H1 (cell line): ENCODE measurements at regions not wholly inside any gene's neighbourhood (a gene's known extent, or its start where the extent isn't known, plus 50 kb on each side); places are given as distances from the start of the nearest gene placed in this dataset.

Source experiments
- CTCF ChIA-PET: fragments of 300-600 bp; sonication (Branson Sonifier 250); formaldehyde crosslinking; loops from one replicate; lab custom pipeline; 2021; ENCODE audit not compliant: partially characterized antibody; lab: Charles Lee
- POLR2A ChIA-PET: fragments of 300-600 bp; sonication (Branson Sonifier 250); formaldehyde crosslinking; loops from one replicate; lab custom pipeline; 2021; ENCODE audit warnings: inconsistent platforms; ENCODE audit not compliant: partially characterized antibody; lab: Charles Lee
- DNase-seq, 2 experiments: peaks; one replicate each; pipeline versions ENCODE4 v3.0.0 to v3.0.0-alpha.2; 2010 to 2022; ENCODE audit warnings: low spot score in 2 of 2, low read depth in 1 of 2, mixed read lengths in 1 of 2
- FAIRE-seq: peaks from 2 replicates; lab custom pipeline; 2011; peaks lifted over from hg19 to GRCh38; lab: Jason Lieb, UNC
- H2AFZ ChIP-seq: 2 replicates; pipeline ENCODE4 v1.8.1; 2012; ENCODE audit warnings: low read length, inconsistent platforms
- H2AK5ac ChIP-seq: 2 replicates; pipeline ENCODE4 v1.6.1; 2013; ENCODE audit warnings: low read depth, low read length
- H2BK120ac ChIP-seq: replicated peaks from 2 replicates; pipeline ENCODE3; 2013; ENCODE audit warnings: low read depth, low read length, inconsistent platforms
- H2BK12ac ChIP-seq: 2 replicates; pipeline ENCODE4 v1.6.1; 2013; ENCODE audit warnings: low read depth, low read length
- H2BK15ac ChIP-seq: 2 replicates; pipeline ENCODE4 v1.6.1; 2013; ENCODE audit warnings: low read length
- H2BK20ac ChIP-seq: 2 replicates; pipeline ENCODE4 v1.6.1; 2013; ENCODE audit warnings: low read length
- H2BK5ac ChIP-seq: 2 replicates; pipeline ENCODE4 v1.6.1; 2013; ENCODE audit warnings: low read depth, low read length
- H3K14ac ChIP-seq: 2 replicates; pipeline ENCODE4 v1.6.1; 2013; ENCODE audit warnings: inconsistent platforms; ENCODE audit not compliant: insufficient read length
- H3K18ac ChIP-seq: 2 replicates; pipeline ENCODE4 v1.6.1; 2013; ENCODE audit warnings: low read length; ENCODE audit errors: extremely low read depth
- H3K23ac ChIP-seq: 2 replicates; pipeline ENCODE4 v1.6.1; 2013; ENCODE audit warnings: inconsistent platforms; ENCODE audit not compliant: insufficient read length
- H3K23me2 ChIP-seq: 2 replicates; pipeline ENCODE4 v1.6.1; 2013; ENCODE audit warnings: low read depth, low read length
- H3K27ac ChIP-seq: 2 replicates; pipeline ENCODE4 v1.6.1; 2011; ENCODE audit warnings: low read depth, low read length, inconsistent platforms
- H3K27me3 ChIP-seq, 4 experiments: replicated peaks in 1 of 4; 1 replicate in 1 of 4; 2 replicates in 3 of 4; pipeline versions ENCODE4 v1.6.1 to v1.8.1; 2011 to 2013; ENCODE audit warnings: low read length in 3 of 4, mild to moderate bottlenecking in 3 of 4, inconsistent platforms in 2 of 4, mixed read lengths in 2 of 4, moderate library complexity in 1 of 4; ENCODE audit not compliant: control insufficient read depth in 3 of 4, insufficient read depth in 3 of 4; ENCODE audit errors: extremely low read depth in 1 of 4
- H3K36me3 ChIP-seq, 4 experiments: 2 replicates each; pipeline versions ENCODE4 v1.6.1 to v1.8.1; 2011 to 2013; ENCODE audit warnings: mild to moderate bottlenecking in 4 of 4, low read length in 3 of 4, moderate library complexity in 2 of 4, control low read depth in 1 of 4, inconsistent platforms in 1 of 4; ENCODE audit not compliant: insufficient read depth in 4 of 4, control insufficient read depth in 2 of 4
- H3K4ac ChIP-seq: replicated peaks from 2 replicates; pipeline ENCODE3; 2013; ENCODE audit warnings: low read length, low read depth, mixed read lengths, inconsistent platforms; ENCODE audit not compliant: insufficient read length
- H3K4me1 ChIP-seq, 4 experiments: replicated peaks in 1 of 4; 1 replicate in 1 of 4; 2 replicates in 3 of 4; pipeline versions ENCODE4 v1.6.1 to v1.8.1; 2011 to 2013; ENCODE audit warnings: low read length in 3 of 4, inconsistent platforms in 2 of 4, mixed read lengths in 1 of 4; ENCODE audit not compliant: insufficient read depth in 4 of 4, control insufficient read depth in 3 of 4
- H3K4me2 ChIP-seq, 2 experiments: 2 replicates each; pipeline versions ENCODE4 v1.6.1 to v1.8.1; 2011 to 2013; ENCODE audit warnings: low read depth in 2 of 2, low read length in 2 of 2, control low read depth in 1 of 2, inconsistent platforms in 1 of 2, mild to moderate bottlenecking in 1 of 2; ENCODE audit not compliant: insufficient read depth in 1 of 2
- H3K4me3 ChIP-seq, 4 experiments: fragments of 200-600, 300-600 bp in 1 of 4; sonication (generic), shearing (Covaris generic), sonication (Bioruptor Twin) in 1 of 4; 2 replicates each; pipeline versions ENCODE4 v1.5.1 to v1.8.1; 2011 to 2016; ENCODE audit warnings: low read length in 4 of 4, low read depth in 3 of 4, control low read depth in 2 of 4, inconsistent platforms in 2 of 4, mild to moderate bottlenecking in 2 of 4, mixed read lengths in 1 of 4, moderate library complexity in 1 of 4; ENCODE audit not compliant: insufficient read depth in 2 of 4; ENCODE audit errors: extremely low read depth in 1 of 4
- H3K56ac ChIP-seq: replicated peaks from 2 replicates; pipeline ENCODE3; 2013; ENCODE audit warnings: low read depth, mild to moderate bottlenecking, mixed read lengths, low read length, inconsistent platforms; ENCODE audit not compliant: insufficient read length
- H3K79me1 ChIP-seq: 2 replicates; pipeline ENCODE4 v1.6.1; 2013; ENCODE audit warnings: low read depth, low read length, control low read depth
- H3K79me2 ChIP-seq, 2 experiments: 2 replicates each; pipeline versions ENCODE4 v1.6.1 to v1.8.1; 2012 to 2013; ENCODE audit warnings: low read length in 2 of 2, mild to moderate bottlenecking in 2 of 2, inconsistent platforms in 1 of 2; ENCODE audit not compliant: insufficient read depth in 2 of 2, control insufficient read depth in 1 of 2
- H3K9ac ChIP-seq, 4 experiments: replicated peaks in 1 of 4; 1 replicate in 1 of 4; 2 replicates in 3 of 4; pipeline versions ENCODE4 v1.6.1 to v1.8.1; 2011 to 2013; ENCODE audit warnings: low read depth in 3 of 4, low read length in 3 of 4, control low read depth in 2 of 4, mild to moderate bottlenecking in 2 of 4, moderate library complexity in 2 of 4, inconsistent platforms in 1 of 4; ENCODE audit errors: extremely low read depth in 1 of 4
- H3K9me3 ChIP-seq, 2 experiments: 2 replicates each; pipeline versions ENCODE4 v1.6.1 to v1.8.1; 2012 to 2013; ENCODE audit warnings: mild to moderate bottlenecking in 2 of 2, moderate library complexity in 2 of 2, control low read depth in 1 of 2, inconsistent platforms in 1 of 2, low read depth in 1 of 2, low read length in 1 of 2, mixed read lengths in 1 of 2; ENCODE audit not compliant: insufficient read depth in 2 of 2
- H4K20me1 ChIP-seq, 2 experiments: replicated peaks in 1 of 2; 2 replicates each; pipeline versions ENCODE3 to v1.8.1; 2011 to 2013; ENCODE audit warnings: inconsistent platforms in 2 of 2, low read length in 2 of 2, mild to moderate bottlenecking in 1 of 2; ENCODE audit not compliant: insufficient read depth in 2 of 2, control insufficient read depth in 1 of 2
- H4K5ac ChIP-seq: 2 replicates; pipeline ENCODE4 v1.6.1; 2013; ENCODE audit warnings: low read length, low read depth, mixed read lengths, inconsistent platforms; ENCODE audit not compliant: insufficient read length
- H4K8ac ChIP-seq: 2 replicates; pipeline ENCODE4 v1.8.0; 2013; ENCODE audit warnings: mild to moderate bottlenecking, moderate library complexity, low read length, inconsistent platforms; ENCODE audit not compliant: insufficient read depth; ENCODE audit errors: extremely low read depth
- H4K91ac ChIP-seq: replicated peaks from 2 replicates; pipeline ENCODE3; 2013; ENCODE audit warnings: low read length, mixed read lengths, inconsistent platforms; ENCODE audit not compliant: insufficient read length
- CHD1 ChIP-seq: IDR thresholded peaks from 2 replicates; pipeline ENCODE4 v1.6.1; 2012; ENCODE audit warnings: low read depth, low read length, improper control_type of control experiment
- FOSL1 ChIP-seq: IDR thresholded peaks from 2 replicates; pipeline ENCODE4 v1.6.1; 2011; ENCODE audit warnings: mild to moderate bottlenecking, low read depth, low read length, moderate library complexity; ENCODE audit not compliant: insufficient read depth
- PHF8 ChIP-seq: fragments of 200-600 bp; sonication (generic); conservative IDR thresholded peaks from 2 replicates; pipeline ENCODE4 v1.7.1; 2012; ENCODE audit warnings: low read depth, mild to moderate bottlenecking, inconsistent platforms, low read length, moderate library complexity
- SUZ12 ChIP-seq: fragments of 200-600 bp; sonication (generic); IDR thresholded peaks from 2 replicates; pipeline ENCODE4 v1.6.1; 2012; ENCODE audit warnings: mild to moderate bottlenecking, inconsistent platforms, low read length, moderate library complexity, mixed read lengths
- TAF1 ChIP-seq: IDR thresholded peaks from 2 replicates; pipeline ENCODE4 v1.6.1; 2011; ENCODE audit warnings: mild to moderate bottlenecking, low read depth, low read length

GRCh38 chr10:110444004-110444337, 53.7 kb upstream of the DUSP5 start:
- TF ChIP-seq SUZ12 (no peak), PHF8 (no peak), TAF1 (no peak), CHD1 (no peak), FOSL1 (no peak)
- no peak overlapping the region for H4K91ac ChIP-seq
- no peaks in the 10 kb centered on the region for H4K20me1 ChIP-seq
- H2AK5ac ChIP-seq: no peak overlapping the region
- H3K4ac ChIP-seq: no peak overlapping the region
- no peak overlapping the region for H2BK5ac ChIP-seq
- H2BK20ac ChIP-seq: no peak overlapping the region
- no peak overlapping the region for H3K27ac ChIP-seq
- H3K4me3 ChIP-seq: no peak overlapping the region
- no peak overlapping the region for H3K23ac ChIP-seq
- H3K14ac ChIP-seq: no peak overlapping the region
- H2BK15ac ChIP-seq: no peak overlapping the region
- H3K18ac ChIP-seq: no peak overlapping the region
- H3K4me2 ChIP-seq: no peak overlapping the region
- no peaks in the 10 kb centered on the region for H3K27me3 ChIP-seq
- H2AFZ ChIP-seq: no peak overlapping the region
- no peak for DNase-seq
- ChIA-PET POLR2A (no interaction called here), CTCF (interaction anchor here (1.5 to 5.4 kb wide), 3 partner anchors 18 to 90 kb away, joined by 4 to 32 read pairs (median 5); no protein-coding TSS in a partner anchor)
- H4K5ac ChIP-seq: no peak overlapping the region
- H3K79me2 ChIP-seq: no peaks in the 10 kb centered on the region
- no peaks in the 10 kb centered on the region for H3K36me3 ChIP-seq
- no peak overlapping the region for H3K56ac ChIP-seq
- FAIRE-seq: no peak
- no peak overlapping the region for H3K9ac ChIP-seq
- peaks cover 0 to 5% (median under 1%) of the 10 kb centered on the region in 4 experiments; a peak in 2 of 7 replicates for H3K4me1 ChIP-seq
- no peaks in the 10 kb centered on the region for H3K9me3 ChIP-seq
- H3K23me2 ChIP-seq: no peaks in the 10 kb centered on the region
- H4K8ac ChIP-seq: no peak overlapping the region
- no peak overlapping the region for H2BK120ac ChIP-seq
- no peak overlapping the region for H2BK12ac ChIP-seq
- H3K79me1 ChIP-seq: no peaks in the 10 kb centered on the region
